Cardiac fibroblast (primary cell): ENCODE measurements at regions not wholly inside any gene's neighbourhood (a gene's known extent, or its start where the extent isn't known, plus 50 kb on each side); places are given as distances from the start of the nearest gene placed in this dataset.
A peak's percentile ranks its signal among the peaks of the same experiment; 100 is the strongest.

ENCODE experiments used
- DNase-seq, 2 donors: peaks; one replicate each; pipeline versions ENCODE4 v3.0.0 to v3.0.0-alpha.2; 2010; ENCODE audit warnings: low read depth in 2 of 2
- H3K4me3 ChIP-seq, 2 donors: replicated peaks in 1 of 2; 1 replicate in 1 of 2; 2 replicates in 1 of 2; pipeline ENCODE4 v1.5.1; 2011; ENCODE audit warnings: low read depth in 2 of 2, low read length in 2 of 2, mild to moderate bottlenecking in 2 of 2, moderate library complexity in 1 of 2
- TF ChIP-seq, protein P1 (sequence below): IDR thresholded peaks from one replicate; pipeline ENCODE4 v1.5.1; 2011; ENCODE audit warnings: low read depth, mild to moderate bottlenecking, low read length, inconsistent platforms

DNA sequence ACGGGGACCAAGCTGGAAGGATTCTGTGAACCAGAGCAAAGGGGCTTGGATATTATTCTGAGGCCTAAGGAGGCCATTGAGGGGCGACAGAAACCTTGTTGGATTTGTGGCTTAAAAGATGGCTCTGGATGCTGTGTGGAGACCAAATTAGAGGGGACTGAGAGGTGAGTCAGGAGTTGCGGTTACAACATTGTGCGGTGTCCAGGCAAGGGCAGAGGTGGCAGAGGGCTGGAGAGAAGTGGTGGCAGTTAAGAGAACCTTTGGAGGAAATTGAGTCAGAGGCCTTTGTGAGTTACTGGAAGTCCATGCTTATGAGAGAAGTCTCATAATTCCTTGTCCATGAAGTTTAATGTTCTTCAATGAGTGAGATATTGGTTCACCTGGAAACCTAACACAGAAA lies 143.2 kb downstream of the FAM43A start:
- TF ChIP-seq, protein P1, sequence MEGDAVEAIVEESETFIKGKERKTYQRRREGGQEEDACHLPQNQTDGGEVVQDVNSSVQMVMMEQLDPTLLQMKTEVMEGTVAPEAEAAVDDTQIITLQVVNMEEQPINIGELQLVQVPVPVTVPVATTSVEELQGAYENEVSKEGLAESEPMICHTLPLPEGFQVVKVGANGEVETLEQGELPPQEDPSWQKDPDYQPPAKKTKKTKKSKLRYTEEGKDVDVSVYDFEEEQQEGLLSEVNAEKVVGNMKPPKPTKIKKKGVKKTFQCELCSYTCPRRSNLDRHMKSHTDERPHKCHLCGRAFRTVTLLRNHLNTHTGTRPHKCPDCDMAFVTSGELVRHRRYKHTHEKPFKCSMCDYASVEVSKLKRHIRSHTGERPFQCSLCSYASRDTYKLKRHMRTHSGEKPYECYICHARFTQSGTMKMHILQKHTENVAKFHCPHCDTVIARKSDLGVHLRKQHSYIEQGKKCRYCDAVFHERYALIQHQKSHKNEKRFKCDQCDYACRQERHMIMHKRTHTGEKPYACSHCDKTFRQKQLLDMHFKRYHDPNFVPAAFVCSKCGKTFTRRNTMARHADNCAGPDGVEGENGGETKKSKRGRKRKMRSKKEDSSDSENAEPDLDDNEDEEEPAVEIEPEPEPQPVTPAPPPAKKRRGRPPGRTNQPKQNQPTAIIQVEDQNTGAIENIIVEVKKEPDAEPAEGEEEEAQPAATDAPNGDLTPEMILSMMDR, result no peak
- no peak for DNase-seq
- no peak overlapping the region for H3K4me3 ChIP-seq

DNA sequence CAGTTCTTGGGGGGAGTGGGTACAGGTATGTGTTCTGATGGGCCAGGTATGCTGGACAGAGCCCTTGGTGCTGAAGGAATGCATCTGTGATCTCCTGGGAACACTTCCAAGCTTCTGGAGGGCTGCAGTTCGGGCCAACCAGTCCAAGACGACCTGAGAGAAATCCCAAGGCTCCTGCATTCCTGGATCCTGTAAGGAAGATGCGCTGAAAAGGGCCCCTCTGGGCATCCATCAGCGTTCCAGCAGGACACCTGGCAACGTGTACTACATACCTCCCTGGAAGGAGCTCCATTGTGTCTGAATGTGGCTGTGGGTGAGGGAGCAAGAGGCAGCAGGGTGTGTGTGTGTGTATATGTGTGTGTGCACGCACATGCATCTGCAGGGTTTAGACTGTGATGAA lies 144.7 kb downstream of the FAM43A start:
- TF ChIP-seq, protein P1, result no peak
- no peak overlapping the region for H3K4me3 ChIP-seq
- no peak for DNase-seq

DNA sequence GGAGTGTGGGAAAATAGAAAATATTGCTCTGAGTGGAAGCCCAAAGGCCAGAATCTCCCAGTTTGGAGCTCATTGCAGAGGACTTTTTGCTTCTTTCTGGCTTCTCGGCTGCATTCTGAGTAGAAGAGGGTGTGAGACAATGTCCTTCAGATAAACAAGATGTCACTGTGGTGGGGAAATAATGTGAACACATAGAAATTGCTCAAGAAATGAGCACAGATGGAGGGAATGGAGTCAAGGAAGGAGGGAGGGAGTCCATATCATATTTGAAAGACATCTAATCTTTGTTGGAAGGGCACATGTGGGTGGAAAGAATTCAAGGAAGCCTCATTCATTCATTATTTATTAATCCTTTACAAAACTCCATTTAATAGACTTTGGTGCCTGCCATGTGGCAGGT lies 145.3 kb downstream of the FAM43A start:
- no peak overlapping the region for H3K4me3 ChIP-seq
- DNase-seq, result no peak
- TF ChIP-seq, protein P1, result no peak

DNA sequence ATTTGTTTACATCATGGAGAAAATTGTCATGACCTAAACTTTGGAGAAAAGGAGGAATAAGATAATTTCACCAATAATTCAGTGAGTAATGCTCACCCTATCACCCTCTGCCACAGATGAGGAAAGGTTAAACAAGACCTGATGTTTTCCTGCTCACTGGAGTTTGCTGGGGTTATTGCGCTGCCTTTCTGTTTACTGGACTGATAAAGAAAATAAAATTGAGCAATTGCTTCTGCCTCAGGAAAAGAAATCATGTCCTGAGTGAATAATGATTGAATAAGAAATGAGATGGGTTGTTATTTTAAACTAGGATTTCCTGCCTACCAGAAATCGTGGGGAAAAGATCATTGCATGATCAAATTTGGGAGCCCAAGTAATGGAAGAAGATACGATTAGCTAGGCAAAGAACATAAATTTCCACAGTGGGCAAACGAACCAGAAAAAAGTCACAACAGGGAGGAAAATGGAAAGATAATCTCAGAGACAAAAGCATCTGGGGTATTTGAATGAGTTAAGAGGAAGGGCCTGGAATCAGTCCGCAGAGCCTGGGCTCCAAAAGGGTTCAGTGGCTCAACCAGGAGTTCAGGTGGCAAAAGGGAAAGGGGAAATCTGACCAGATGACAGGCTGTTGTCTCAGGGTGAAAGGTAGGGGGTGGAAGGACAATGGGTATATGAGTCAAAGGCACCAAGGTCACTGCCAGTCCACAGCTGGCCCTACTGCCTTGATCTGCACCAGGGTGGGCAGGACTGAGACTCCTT lies 146.8 kb downstream of the FAM43A start:
- peak in 1 of 2 donors; percentile 7 for DNase-seq
- TF ChIP-seq, protein P1, result no peak
- H3K4me3 ChIP-seq, result no peak overlapping the region

DNA sequence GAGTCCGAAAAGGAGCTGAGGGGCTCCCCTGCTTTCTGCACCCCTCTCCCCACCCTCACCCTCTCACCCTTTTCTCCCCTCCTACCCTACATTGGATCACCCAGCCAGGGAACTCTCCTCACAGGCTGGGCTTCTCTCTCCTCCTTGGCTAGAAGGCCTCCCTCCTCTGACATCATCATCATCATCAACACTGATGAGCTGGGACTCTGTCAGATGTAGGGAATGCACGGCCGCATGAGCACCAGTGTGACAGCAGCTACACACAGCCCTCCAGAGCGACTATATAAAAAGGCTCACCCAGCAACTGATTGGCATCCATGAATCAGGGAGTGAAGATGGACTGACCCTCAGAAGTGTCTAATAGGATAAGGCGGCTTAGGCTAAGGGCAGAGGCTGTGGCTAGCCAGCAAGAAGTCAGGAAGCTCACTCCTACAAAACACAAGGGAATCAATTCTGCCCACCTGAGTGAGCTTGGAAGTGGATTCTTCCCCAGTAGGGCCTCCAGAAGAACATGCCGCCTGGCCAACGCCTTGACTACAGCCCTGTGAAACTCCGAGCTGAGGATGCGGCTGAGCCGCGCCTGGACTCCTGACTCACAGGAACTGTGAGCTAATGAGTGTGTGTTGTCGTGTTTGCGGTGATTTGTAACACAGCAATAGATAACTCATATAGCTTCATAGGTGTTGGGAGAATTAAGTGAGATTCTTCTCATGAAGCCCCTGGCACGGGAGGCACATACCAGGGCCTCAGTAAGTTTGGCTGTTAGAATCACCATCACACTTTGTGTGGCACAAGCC lies 147.6 kb downstream of the FAM43A start:
- TF ChIP-seq, protein P1, result no peak
- no peak for DNase-seq
- no peak overlapping the region for H3K4me3 ChIP-seq

DNA sequence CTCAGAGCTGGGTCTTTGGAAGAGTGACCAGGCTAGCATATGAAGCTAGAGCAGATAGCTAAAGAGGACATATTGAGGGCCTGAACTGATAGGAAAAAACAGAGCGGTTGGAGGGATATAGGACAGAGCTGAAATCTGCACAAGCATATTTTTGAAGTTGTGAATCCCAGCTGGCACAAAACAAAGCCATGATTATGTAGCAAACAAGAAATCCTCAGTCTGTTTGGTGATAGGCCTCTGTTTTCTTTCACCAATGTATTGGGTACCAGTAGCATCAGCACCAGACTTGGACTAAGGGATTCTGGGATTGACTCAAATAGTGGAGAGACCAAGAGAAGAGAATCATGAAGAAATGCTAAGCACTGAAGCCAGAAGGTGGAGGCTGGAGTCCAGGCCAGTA lies 151.0 kb downstream of the FAM43A start:
- TF ChIP-seq, protein P1, result no peak

More for the DNA sequence above, 151.0 kb downstream of the FAM43A start:
- DNase-seq, result no peak
- no peak overlapping the region for H3K4me3 ChIP-seq
